Activated CD4-positive, alpha-beta T cell treated with anti-CD3 and anti-CD28 coated beads, Interleukin-2, amount 10 ng/mL, durations not matched to agents 7 days and 5 days (primary cell): ENCODE measurements at regions not wholly inside any gene's neighbourhood (a gene's known extent, or its start where the extent isn't known, plus 50 kb on each side); places are given as distances from the start of the nearest gene placed in this dataset.

Experiments used
- CTCF ChIA-PET: fragments of 350-600 bp; sonication (Branson Sonifier 250); formaldehyde crosslinking; loops from one replicate; lab custom pipeline; 2021; ENCODE audit warnings: antibody characterized with exemption; lab: Charles Lee
- POLR2A ChIA-PET: fragments of 350-600 bp; sonication (Branson Sonifier 250); formaldehyde crosslinking; loops from one replicate; lab custom pipeline; 2021; ENCODE audit warnings: antibody characterized with exemption; lab: Charles Lee
- DNase-seq: peaks from one replicate; pipeline ENCODE4 v3.0.0-alpha.2; 2020
- H3K27ac Mint-ChIP-seq: one replicate; pipeline ENCODE4 v1.8.0; 2021; ENCODE audit warnings: mild to moderate bottlenecking, moderate library complexity, mixed read lengths
- H3K27me3 Mint-ChIP-seq: one replicate; pipeline ENCODE4 v1.8.0; 2021; ENCODE audit warnings: mixed read lengths
- H3K36me3 Mint-ChIP-seq: one replicate; pipeline ENCODE4 v1.8.0; 2021; ENCODE audit warnings: low read depth, mixed read lengths
- H3K4me1 Mint-ChIP-seq: one replicate; pipeline ENCODE4 v1.8.0; 2021; ENCODE audit warnings: mixed read lengths
- H3K4me3 Mint-ChIP-seq: one replicate; pipeline ENCODE4 v1.8.0; 2021; ENCODE audit warnings: mild to moderate bottlenecking, moderate library complexity, mixed read lengths
- H3K9me3 Mint-ChIP-seq: one replicate; pipeline ENCODE4 v1.8.0; 2021; ENCODE audit warnings: mixed read lengths

DNA sequence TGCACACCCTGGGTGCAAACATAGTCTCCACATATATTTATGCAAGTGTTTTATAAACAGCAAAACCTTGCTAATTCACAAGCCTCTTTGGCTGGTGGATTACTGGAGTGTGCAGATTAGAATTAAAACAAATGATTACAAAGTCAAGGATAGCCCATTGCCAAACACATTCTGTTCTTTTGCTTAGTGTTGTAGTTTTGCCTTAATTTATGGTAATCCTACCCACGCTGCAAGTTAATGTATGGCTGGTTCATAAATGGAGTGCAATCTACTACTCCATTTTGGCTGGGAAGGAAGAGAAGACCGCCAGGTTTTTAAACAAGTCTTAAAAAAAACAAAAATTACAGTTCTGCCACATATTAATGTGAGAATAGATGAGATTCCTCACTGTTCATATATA, 883.1 kb upstream of the KLHL29 start:
- Mint-ChIP-seq H3K4me1 (no peaks in the 10 kb centered on the region), H3K27me3 (no peaks in the 10 kb centered on the region), H3K27ac (no peak overlapping the region), H3K9me3 (peaks cover 9% of the 10 kb centered on the region), H3K36me3 (no peaks in the 10 kb centered on the region), H3K4me3 (no peak overlapping the region)
- no peak for DNase-seq
- ChIA-PET POLR2A (no interaction called here), CTCF (no interaction called here)

GRCh38 chr2:22513563-22513962, 871.4 kb upstream of the KLHL29 start:
- no peaks in the 10 kb centered on the region for H3K36me3 Mint-ChIP-seq
- POLR2A ChIA-PET, result no interaction called here
- peaks cover 3% of the 10 kb centered on the region for H3K9me3 Mint-ChIP-seq
- CTCF ChIA-PET, result interaction anchor here (0.6 kb wide), 1 partner anchor 61 kb away, joined by 5 read pairs; no protein-coding TSS in a partner anchor
- H3K27me3 Mint-ChIP-seq, result no peaks in the 10 kb centered on the region
- H3K4me1 Mint-ChIP-seq, result no peaks in the 10 kb centered on the region
- no peak overlapping the region for H3K27ac Mint-ChIP-seq
- H3K4me3 Mint-ChIP-seq, result no peak overlapping the region
- DNase-seq, result no peak

DNA sequence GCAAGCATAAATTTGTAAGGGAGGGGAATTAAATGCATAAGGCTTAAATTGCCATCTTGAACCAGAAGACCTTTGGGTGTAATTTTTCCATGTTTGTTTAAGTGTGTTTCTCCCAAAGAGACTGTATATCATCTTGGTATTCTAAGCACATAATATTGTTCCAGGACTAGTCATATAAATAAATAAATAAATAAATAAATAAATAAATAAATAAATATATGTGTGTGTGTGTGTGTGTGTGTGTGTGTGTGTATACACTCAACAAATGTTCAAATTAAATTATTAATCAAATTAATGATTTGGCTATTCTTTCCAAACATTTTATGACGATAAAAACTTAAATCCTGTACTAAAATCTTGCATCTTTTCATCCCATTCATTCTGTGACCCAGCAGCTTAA, 867.8 kb upstream of the KLHL29 start:
- ChIA-PET CTCF (no interaction called here), POLR2A (no interaction called here)
- Mint-ChIP-seq H3K36me3 (no peaks in the 10 kb centered on the region), H3K27ac (no peak overlapping the region), H3K4me3 (no peak overlapping the region), H3K4me1 (no peaks in the 10 kb centered on the region), H3K27me3 (no peaks in the 10 kb centered on the region), H3K9me3 (no peaks in the 10 kb centered on the region)
- no peak for DNase-seq

DNA sequence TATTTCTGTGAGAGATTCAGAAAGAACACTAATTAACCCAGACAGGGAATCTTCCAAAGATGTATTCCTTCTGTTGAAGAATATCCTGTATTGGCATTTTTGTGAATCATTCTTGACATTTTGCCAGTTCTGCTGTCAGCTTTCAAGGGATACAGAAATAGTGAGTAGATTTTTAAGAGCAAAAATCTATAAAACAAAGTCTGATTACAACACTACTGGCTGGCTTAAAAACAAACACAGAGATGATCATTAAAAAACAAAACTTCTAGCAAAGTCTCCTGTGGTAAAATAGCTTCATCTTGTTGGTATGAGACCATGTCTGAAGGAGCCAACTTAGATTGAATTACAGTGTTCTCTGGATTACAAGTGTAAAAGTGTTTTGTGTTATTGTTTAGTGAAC, 866.3 kb upstream of the KLHL29 start:
- ChIA-PET CTCF (no interaction called here), POLR2A (no interaction called here)
- H3K27ac Mint-ChIP-seq, result no peak overlapping the region
- no peak overlapping the region for H3K4me3 Mint-ChIP-seq
- DNase-seq, result no peak
- no peaks in the 10 kb centered on the region for H3K36me3 Mint-ChIP-seq
- no peaks in the 10 kb centered on the region for H3K27me3 Mint-ChIP-seq
- no peaks in the 10 kb centered on the region for H3K9me3 Mint-ChIP-seq
- H3K4me1 Mint-ChIP-seq, result no peaks in the 10 kb centered on the region

DNA sequence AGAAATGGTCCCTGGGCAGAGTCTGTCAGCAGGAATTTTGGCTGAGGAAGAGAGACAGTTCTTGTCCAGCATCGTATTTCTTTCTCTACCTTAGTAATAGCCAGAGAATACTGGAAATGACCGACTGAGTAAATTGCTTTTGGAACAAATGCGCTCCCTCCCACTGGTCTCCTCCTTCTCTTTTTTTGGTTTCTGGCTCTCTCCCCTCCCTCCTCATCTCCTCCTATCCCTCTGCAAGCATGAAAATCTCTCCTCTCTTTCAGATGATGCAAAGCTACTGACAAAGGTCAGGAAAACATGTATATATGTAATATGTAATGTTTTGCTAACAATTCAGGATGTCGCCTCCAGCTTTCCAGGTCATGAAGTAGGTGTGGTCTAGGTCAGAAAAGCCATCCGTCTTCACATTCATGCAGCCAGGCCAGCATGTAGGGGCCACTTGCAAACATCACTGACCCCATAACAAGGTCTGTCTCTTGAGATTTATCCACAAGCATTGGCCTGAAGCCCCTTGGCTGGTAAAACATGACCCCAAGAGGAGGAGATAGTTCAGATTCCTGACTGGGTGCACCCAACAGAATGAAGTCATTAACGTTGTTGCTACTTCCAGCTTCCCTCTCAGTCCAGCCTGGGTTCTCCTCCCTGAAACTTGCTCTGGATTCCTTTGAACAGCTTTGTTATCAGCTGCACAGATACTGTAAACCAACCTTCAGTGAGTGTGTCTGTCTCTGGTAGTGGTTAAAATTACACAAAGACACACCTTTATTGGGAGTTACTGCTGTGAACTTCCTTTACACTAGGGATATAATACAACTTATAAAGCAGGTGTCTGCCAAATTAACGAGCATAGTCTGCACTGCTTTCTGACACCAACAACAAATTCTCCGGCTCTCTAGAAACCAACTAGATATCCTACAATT, 864.4 kb upstream of the KLHL29 start:
- no peak overlapping the region for H3K27ac Mint-ChIP-seq
- DNase-seq, result no peak
- no peaks in the 10 kb centered on the region for H3K4me1 Mint-ChIP-seq
- ChIA-PET CTCF (no interaction called here), POLR2A (no interaction called here)
- peaks cover 5% of the 10 kb centered on the region for H3K9me3 Mint-ChIP-seq
- H3K36me3 Mint-ChIP-seq, result no peaks in the 10 kb centered on the region
- H3K4me3 Mint-ChIP-seq, result no peak overlapping the region
- H3K27me3 Mint-ChIP-seq, result no peaks in the 10 kb centered on the region

DNA sequence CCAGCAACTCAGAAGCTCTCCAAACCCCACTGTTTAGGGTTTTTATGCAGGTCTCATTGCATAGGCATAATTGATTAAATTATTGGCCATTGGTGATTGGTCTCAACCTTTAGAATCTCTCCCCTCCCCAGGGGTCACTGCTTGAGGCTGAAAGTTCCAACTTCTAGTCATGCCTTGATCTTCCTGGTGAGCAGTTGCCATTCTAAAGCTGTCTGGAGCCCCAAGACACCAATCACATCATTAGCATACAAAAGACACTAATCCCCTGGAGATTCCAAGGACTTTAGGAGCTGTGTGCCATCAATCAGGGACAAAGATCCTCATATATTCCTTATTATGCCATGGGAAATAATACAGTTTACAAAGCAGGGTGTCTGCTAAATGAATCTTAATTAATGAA, 863.4 kb upstream of the KLHL29 start:
- ChIA-PET POLR2A (no interaction called here), CTCF (no interaction called here)
- H3K27me3 Mint-ChIP-seq, result no peaks in the 10 kb centered on the region
- no peak overlapping the region for H3K4me3 Mint-ChIP-seq
- H3K9me3 Mint-ChIP-seq, result peaks cover 5% of the 10 kb centered on the region
- no peaks in the 10 kb centered on the region for H3K4me1 Mint-ChIP-seq
- no peak for DNase-seq
- no peaks in the 10 kb centered on the region for H3K36me3 Mint-ChIP-seq
- no peak overlapping the region for H3K27ac Mint-ChIP-seq

DNA sequence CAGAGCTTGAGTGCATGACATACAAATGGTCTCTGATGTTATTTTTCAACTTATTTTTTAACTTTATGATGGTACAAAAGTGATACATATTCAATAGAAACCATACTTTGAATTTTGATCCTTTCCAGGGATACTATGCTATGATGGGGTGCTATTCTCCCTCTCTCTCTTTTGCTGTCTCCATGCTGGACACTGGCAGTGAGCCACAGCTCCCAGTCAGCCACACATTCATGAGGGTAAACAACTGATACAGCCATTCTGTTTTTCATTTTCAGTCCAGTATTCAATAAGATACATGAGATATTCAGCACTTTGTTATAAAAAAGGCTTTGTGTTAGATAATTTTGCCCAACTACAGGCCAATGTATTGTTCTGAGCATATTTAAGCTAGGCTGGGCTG, 859.3 kb upstream of the KLHL29 start:
- Mint-ChIP-seq H3K27ac (no peak overlapping the region), H3K9me3 (peaks cover 7% of the 10 kb centered on the region), H3K4me1 (no peaks in the 10 kb centered on the region), H3K4me3 (no peak overlapping the region), H3K36me3 (no peaks in the 10 kb centered on the region), H3K27me3 (no peaks in the 10 kb centered on the region)
- CTCF ChIA-PET, result no interaction called here
- POLR2A ChIA-PET, result no interaction called here
- DNase-seq, result no peak

GRCh38 chr2:22530131-22530530, 854.8 kb upstream of the KLHL29 start:
- no peaks in the 10 kb centered on the region for H3K27me3 Mint-ChIP-seq
- ChIA-PET POLR2A (no interaction called here), CTCF (no interaction called here)
- H3K4me3 Mint-ChIP-seq, result no peak overlapping the region
- no peak for DNase-seq
- no peaks in the 10 kb centered on the region for H3K36me3 Mint-ChIP-seq
- no peaks in the 10 kb centered on the region for H3K4me1 Mint-ChIP-seq
- peaks cover 2% of the 10 kb centered on the region for H3K9me3 Mint-ChIP-seq
- no peak overlapping the region for H3K27ac Mint-ChIP-seq

- POLR2A ChIA-PET, result no interaction called here
- H3K27ac Mint-ChIP-seq, result no peak overlapping the region
- CTCF ChIA-PET, result no interaction called here
Measured at GRCh38 chr2:22536133-22536532, 848.8 kb upstream of the KLHL29 start.

DNA sequence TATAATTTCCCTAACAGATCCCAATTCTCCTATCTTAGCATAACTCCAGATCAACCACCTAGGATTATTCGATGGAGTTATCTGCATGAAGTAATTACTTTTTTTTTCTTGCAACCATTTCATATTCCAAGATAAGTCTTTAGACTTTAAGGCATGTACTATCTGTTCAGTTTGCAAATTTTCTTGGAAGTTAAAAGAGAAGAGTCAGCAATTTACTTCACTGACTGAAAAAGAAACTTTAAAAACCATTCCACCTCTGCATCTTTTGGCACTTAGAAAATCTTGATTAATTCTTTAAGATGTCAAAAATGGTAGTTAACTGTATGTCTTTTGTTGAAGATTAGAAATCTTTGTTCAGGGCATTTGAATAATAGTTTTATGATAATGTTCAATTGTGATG, 830.5 kb upstream of the KLHL29 start:
- Mint-ChIP-seq H3K4me3 (no peak overlapping the region), H3K27me3 (no peaks in the 10 kb centered on the region), H3K4me1 (no peaks in the 10 kb centered on the region), H3K27ac (no peak overlapping the region), H3K9me3 (no peaks in the 10 kb centered on the region), H3K36me3 (no peaks in the 10 kb centered on the region)
- CTCF ChIA-PET, result no interaction called here
- POLR2A ChIA-PET, result no interaction called here
- DNase-seq, result no peak

More at GRCh38 chr2:22536133-22536532, 848.8 kb upstream of the KLHL29 start:
- Mint-ChIP-seq H3K4me3 (no peak overlapping the region), H3K4me1 (no peaks in the 10 kb centered on the region), H3K27me3 (no peaks in the 10 kb centered on the region), H3K9me3 (peaks cover 3% of the 10 kb centered on the region), H3K36me3 (no peaks in the 10 kb centered on the region)
- DNase-seq, result no peak

DNA sequence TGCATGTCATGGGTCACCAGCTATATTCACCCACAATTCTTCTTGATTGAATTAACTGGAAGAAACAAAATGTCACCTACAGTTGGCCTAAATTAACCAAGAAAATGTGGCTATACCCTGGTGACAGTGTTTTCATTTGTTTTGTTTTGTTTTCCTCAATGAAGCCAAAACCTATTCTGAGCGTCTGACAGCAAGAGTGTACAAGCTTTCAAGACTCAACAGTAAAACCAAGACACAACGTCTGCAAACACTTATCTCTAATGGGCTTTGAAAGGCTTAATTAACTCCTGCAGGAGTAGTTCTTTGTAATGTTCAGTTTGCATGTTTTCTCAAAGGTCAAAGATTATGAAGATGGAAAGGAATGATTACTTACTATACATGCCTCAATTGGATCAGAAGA, 827.6 kb upstream of the KLHL29 start:
- no peak overlapping the region for H3K4me3 Mint-ChIP-seq
- ChIA-PET POLR2A (no interaction called here), CTCF (no interaction called here)
- no peaks in the 10 kb centered on the region for H3K36me3 Mint-ChIP-seq
- no peak for DNase-seq
- no peaks in the 10 kb centered on the region for H3K9me3 Mint-ChIP-seq
- no peaks in the 10 kb centered on the region for H3K27me3 Mint-ChIP-seq
- H3K27ac Mint-ChIP-seq, result no peak overlapping the region
- no peaks in the 10 kb centered on the region for H3K4me1 Mint-ChIP-seq

- DNase-seq, result no peak
- Mint-ChIP-seq H3K36me3 (no peaks in the 10 kb centered on the region), H3K27me3 (no peaks in the 10 kb centered on the region), H3K4me1 (no peaks in the 10 kb centered on the region), H3K4me3 (no peak overlapping the region), H3K9me3 (no peaks in the 10 kb centered on the region), H3K27ac (no peak overlapping the region)
- ChIA-PET POLR2A (no interaction called here), CTCF (no interaction called here)
Measured at GRCh38 chr2:22560021-22560420, 825.0 kb upstream of the KLHL29 start.

DNA sequence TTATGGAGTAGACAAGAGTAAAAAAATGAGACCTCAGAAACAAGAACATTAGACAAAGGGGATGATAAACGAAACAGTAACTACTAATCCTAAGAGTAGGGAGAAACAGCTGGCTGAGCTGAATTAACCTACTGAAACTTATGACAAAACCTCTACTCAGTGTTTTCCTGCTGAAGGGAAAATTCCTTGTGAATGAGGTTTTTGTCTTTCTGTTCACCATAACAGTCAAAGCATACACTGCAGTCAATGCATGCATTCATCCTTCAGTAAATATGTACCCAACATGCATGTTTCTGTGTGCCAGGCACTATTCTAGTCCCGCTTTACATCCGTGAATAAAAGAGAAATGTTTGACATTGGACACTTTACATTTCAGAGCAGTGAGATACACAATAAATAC, 805.6 kb upstream of the KLHL29 start:
- H3K27ac Mint-ChIP-seq, result no peak overlapping the region
- no peaks in the 10 kb centered on the region for H3K36me3 Mint-ChIP-seq
- POLR2A ChIA-PET, result no interaction called here

GRCh38 chr2:22582107-22582506, 802.9 kb upstream of the KLHL29 start:
- POLR2A ChIA-PET, result no interaction called here

More for the DNA sequence above, 805.6 kb upstream of the KLHL29 start:
- peaks cover 19% of the 10 kb centered on the region for H3K9me3 Mint-ChIP-seq
- H3K4me3 Mint-ChIP-seq, result no peak overlapping the region
- CTCF ChIA-PET, result no interaction called here
- no peaks in the 10 kb centered on the region for H3K27me3 Mint-ChIP-seq
- H3K4me1 Mint-ChIP-seq, result no peaks in the 10 kb centered on the region
- no peak for DNase-seq

More at GRCh38 chr2:22582107-22582506, 802.9 kb upstream of the KLHL29 start:
- no peaks in the 10 kb centered on the region for H3K27me3 Mint-ChIP-seq
- H3K9me3 Mint-ChIP-seq, result peaks cover 19% of the 10 kb centered on the region
- H3K4me1 Mint-ChIP-seq, result no peaks in the 10 kb centered on the region
- H3K4me3 Mint-ChIP-seq, result no peak overlapping the region
- no peak for DNase-seq
- no peak overlapping the region for H3K27ac Mint-ChIP-seq
- CTCF ChIA-PET, result no interaction called here
- no peaks in the 10 kb centered on the region for H3K36me3 Mint-ChIP-seq
